ENCODE measurements at regions not wholly inside any gene's neighbourhood (a gene's known extent, or its start where the extent isn't known, plus 50 kb on each side); places are given as distances from the start of the nearest gene placed in this dataset.

GRCh38 chr2:47254464-47254863 lies 78.2 kb upstream of the CALM2 start:
- H3K9ac ChIP-seq (ENCODE audit: insufficient read length, low read depth) = no peak overlapping the region
- peaks cover 8% of the 10 kb centered on the region for H3K4me1 ChIP-seq (ENCODE audit: insufficient read depth, insufficient read length)
- no peak overlapping the region for H3K4me3 ChIP-seq (ENCODE audit: insufficient read length, low read depth)
- H3K36me3 ChIP-seq (ENCODE audit: insufficient read depth, insufficient read length, low read length) = no peaks in the 10 kb centered on the region
- TF ChIP-seq SUZ12 (IDR thresholded peaks at IDR 0.05; ENCODE audit: extremely low read depth, insufficient read depth, insufficient read length) (no peak), YY1 (IDR thresholded peaks at IDR 0.05; ENCODE audit: insufficient read depth, insufficient read length) (no peak), ZNF274 (IDR thresholded peaks at IDR 0.05; ENCODE audit: low read depth, low read length) (no peak)
- H3K9me3 ChIP-seq (ENCODE audit: insufficient read depth, low read length) = no peaks in the 10 kb centered on the region
- DNase-seq (ENCODE audit: low read depth, low spot score) = no peak
- H3K27me3 ChIP-seq (ENCODE audit: insufficient read depth, insufficient read length) = no peaks in the 10 kb centered on the region

- H3K36me3 ChIP-seq (ENCODE audit: insufficient read depth, insufficient read length, low read length) = no peaks in the 10 kb centered on the region
- no peak for DNase-seq (ENCODE audit: low read depth, low spot score)
- H3K4me1 ChIP-seq (ENCODE audit: insufficient read depth, insufficient read length) = peaks cover 8% of the 10 kb centered on the region
- H3K9me3 ChIP-seq (ENCODE audit: insufficient read depth, low read length) = no peaks in the 10 kb centered on the region
- no peaks in the 10 kb centered on the region for H3K27me3 ChIP-seq (ENCODE audit: insufficient read depth, insufficient read length)
- TF ChIP-seq SUZ12 (IDR thresholded peaks at IDR 0.05; ENCODE audit: extremely low read depth, insufficient read depth, insufficient read length) (no peak), YY1 (IDR thresholded peaks at IDR 0.05; ENCODE audit: insufficient read depth, insufficient read length) (no peak), ZNF274 (IDR thresholded peaks at IDR 0.05; ENCODE audit: low read depth, low read length) (no peak)
- H3K9ac ChIP-seq (ENCODE audit: insufficient read length, low read depth) = no peak overlapping the region
- H3K4me3 ChIP-seq (ENCODE audit: insufficient read length, low read depth) = no peak overlapping the region
Observed at GRCh38 chr2:47253447-47253846, 77.1 kb upstream of the CALM2 start.

- no peak overlapping the region for H3K9ac ChIP-seq (ENCODE audit: insufficient read length, low read depth)
- peaks cover 3% of the 10 kb centered on the region for H3K4me1 ChIP-seq (ENCODE audit: insufficient read depth, insufficient read length)
- no peak for TF ChIP-seq ZNF274 (IDR thresholded peaks at IDR 0.05; ENCODE audit: low read depth, low read length)
- TF ChIP-seq YY1 (IDR thresholded peaks at IDR 0.05; ENCODE audit: insufficient read depth, insufficient read length) = no peak
- TF ChIP-seq SUZ12 (IDR thresholded peaks at IDR 0.05; ENCODE audit: extremely low read depth, insufficient read depth, insufficient read length) = no peak
- no peaks in the 10 kb centered on the region for H3K9me3 ChIP-seq (ENCODE audit: insufficient read depth, low read length)
- DNase-seq (ENCODE audit: low read depth, low spot score) = no peak
- no peak overlapping the region for H3K4me3 ChIP-seq (ENCODE audit: insufficient read length, low read depth)
- H3K27me3 ChIP-seq (ENCODE audit: insufficient read depth, insufficient read length) = no peaks in the 10 kb centered on the region
- H3K36me3 ChIP-seq (ENCODE audit: insufficient read depth, insufficient read length, low read length) = no peaks in the 10 kb centered on the region
Observed at GRCh38 chr2:47251404-47251675, 75.0 kb upstream of the CALM2 start.

- no peaks in the 10 kb centered on the region for H3K9me3 ChIP-seq (ENCODE audit: insufficient read depth, low read length)
- no peak overlapping the region for H3K9ac ChIP-seq (ENCODE audit: insufficient read length, low read depth)
- no peaks in the 10 kb centered on the region for H3K27me3 ChIP-seq (ENCODE audit: insufficient read depth, insufficient read length)
- DNase-seq (ENCODE audit: low read depth, low spot score) = no peak
- no peak for TF ChIP-seq ZNF274 (IDR thresholded peaks at IDR 0.05; ENCODE audit: low read depth, low read length)
- TF ChIP-seq YY1 (IDR thresholded peaks at IDR 0.05; ENCODE audit: insufficient read depth, insufficient read length) = no peak
- no peak for TF ChIP-seq SUZ12 (IDR thresholded peaks at IDR 0.05; ENCODE audit: extremely low read depth, insufficient read depth, insufficient read length)
- H3K4me1 ChIP-seq (ENCODE audit: insufficient read depth, insufficient read length) = no peaks in the 10 kb centered on the region
- H3K4me3 ChIP-seq (ENCODE audit: insufficient read length, low read depth) = no peak overlapping the region
- no peaks in the 10 kb centered on the region for H3K36me3 ChIP-seq (ENCODE audit: insufficient read depth, insufficient read length, low read length)
Observed at GRCh38 chr2:47250586-47251403, 74.5 kb upstream of the CALM2 start.

- Histone ChIP-seq H3K4me1 (ENCODE audit: insufficient read depth, insufficient read length) (no peaks in the 10 kb centered on the region), H3K4me3 (ENCODE audit: insufficient read length, low read depth) (no peak overlapping the region), H3K9ac (ENCODE audit: insufficient read length, low read depth) (no peak overlapping the region), H3K27me3 (ENCODE audit: insufficient read depth, insufficient read length) (no peaks in the 10 kb centered on the region), H3K36me3 (ENCODE audit: insufficient read depth, insufficient read length, low read length) (no peaks in the 10 kb centered on the region), H3K9me3 (ENCODE audit: insufficient read depth, low read length) (no peaks in the 10 kb centered on the region)
- DNase-seq (ENCODE audit: low read depth, low spot score) = no peak
- TF ChIP-seq ZNF274 (IDR thresholded peaks at IDR 0.05; ENCODE audit: low read depth, low read length) (no peak), SUZ12 (IDR thresholded peaks at IDR 0.05; ENCODE audit: extremely low read depth, insufficient read depth, insufficient read length) (no peak), YY1 (IDR thresholded peaks at IDR 0.05; ENCODE audit: insufficient read depth, insufficient read length) (no peak)
Observed at GRCh38 chr2:47249931-47250330, 73.6 kb upstream of the CALM2 start.

- no peak overlapping the region for H3K9ac ChIP-seq (ENCODE audit: insufficient read length, low read depth)
- DNase-seq (ENCODE audit: low read depth, low spot score) = no peak
Observed at GRCh38 chr2:47249157-47249900, 73.0 kb upstream of the CALM2 start.

GRCh38 chr2:47243596-47244323 lies 67.4 kb upstream of the CALM2 start:
- no peak overlapping the region for H3K9ac ChIP-seq (ENCODE audit: insufficient read length, low read depth)
- TF ChIP-seq SUZ12 (IDR thresholded peaks at IDR 0.05; ENCODE audit: extremely low read depth, insufficient read depth, insufficient read length) (no peak), ZNF274 (IDR thresholded peaks at IDR 0.05; ENCODE audit: low read depth, low read length) (no peak), YY1 (IDR thresholded peaks at IDR 0.05; ENCODE audit: insufficient read depth, insufficient read length) (no peak)
- H3K4me1 ChIP-seq (ENCODE audit: insufficient read depth, insufficient read length) = peaks cover 7% of the 10 kb centered on the region
- H3K9me3 ChIP-seq (ENCODE audit: insufficient read depth, low read length) = no peaks in the 10 kb centered on the region
- no peaks in the 10 kb centered on the region for H3K36me3 ChIP-seq (ENCODE audit: insufficient read depth, insufficient read length, low read length)
- no peaks in the 10 kb centered on the region for H3K27me3 ChIP-seq (ENCODE audit: insufficient read depth, insufficient read length)
- DNase-seq (ENCODE audit: low read depth, low spot score) = no peak
- H3K4me3 ChIP-seq (ENCODE audit: insufficient read length, low read depth) = no peak overlapping the region

More at GRCh38 chr2:47249157-47249900, 73.0 kb upstream of the CALM2 start:
- Histone ChIP-seq H3K36me3 (ENCODE audit: insufficient read depth, insufficient read length, low read length) (no peaks in the 10 kb centered on the region), H3K27me3 (ENCODE audit: insufficient read depth, insufficient read length) (no peaks in the 10 kb centered on the region), H3K4me3 (ENCODE audit: insufficient read length, low read depth) (no peak overlapping the region), H3K4me1 (ENCODE audit: insufficient read depth, insufficient read length) (no peaks in the 10 kb centered on the region), H3K9me3 (ENCODE audit: insufficient read depth, low read length) (no peaks in the 10 kb centered on the region)
- TF ChIP-seq YY1 (IDR thresholded peaks at IDR 0.05; ENCODE audit: insufficient read depth, insufficient read length) (no peak), ZNF274 (IDR thresholded peaks at IDR 0.05; ENCODE audit: low read depth, low read length) (no peak)
